Osteoblast (primary cell): ENCODE measurements at regions not wholly inside any gene's neighbourhood (a gene's known extent, or its start where the extent isn't known, plus 50 kb on each side); places are given as distances from the start of the nearest gene placed in this dataset.

Experiments
- DNase-seq: peaks from one replicate; pipeline ENCODE4 v3.0.0; 2011; ENCODE audit warnings: low spot score, mixed read lengths; ENCODE audit not compliant: insufficient read length; ENCODE audit errors: missing footprints
- H2AFZ ChIP-seq: 2 replicates; pipeline ENCODE4 v1.6.0; 2011; ENCODE audit warnings: mild to moderate bottlenecking, low read length
- H3K27ac ChIP-seq: 2 replicates; pipeline ENCODE4 v1.5.1; 2011; ENCODE audit warnings: mild to moderate bottlenecking, low read depth, low read length, moderate library complexity
- H3K27me3 ChIP-seq: 2 replicates; pipeline ENCODE4 v1.6.0; 2012; ENCODE audit warnings: mild to moderate bottlenecking, control low read depth, inconsistent platforms, low read length, moderate library complexity; ENCODE audit not compliant: insufficient read depth
- H3K36me3 ChIP-seq: 2 replicates; pipeline ENCODE4 v1.5.1; 2011; ENCODE audit warnings: mild to moderate bottlenecking, low read length, control low read depth, moderate library complexity; ENCODE audit not compliant: insufficient read depth
- H3K4me1 ChIP-seq: 2 replicates; pipeline ENCODE4 v1.5.1; 2011; ENCODE audit warnings: mild to moderate bottlenecking, low read length, control low read depth, moderate library complexity; ENCODE audit not compliant: insufficient read depth
- H3K4me2 ChIP-seq: 2 replicates; pipeline ENCODE4 v1.6.0; 2011; ENCODE audit warnings: mild to moderate bottlenecking, low read length; ENCODE audit not compliant: insufficient read depth
- H3K4me3 ChIP-seq: fragments of 200-600 bp; sonication (generic); 3 replicates; pipeline ENCODE4 v1.5.1; 2012; ENCODE audit warnings: mild to moderate bottlenecking, low read length, inconsistent platforms; ENCODE audit not compliant: insufficient read depth
- H3K79me2 ChIP-seq: 2 replicates; pipeline ENCODE4 v1.6.0; 2012; ENCODE audit warnings: mild to moderate bottlenecking, low read length, control low read depth, inconsistent platforms; ENCODE audit not compliant: insufficient read depth
- H3K9me3 ChIP-seq: 2 replicates; pipeline ENCODE4 v1.5.1; 2011; ENCODE audit warnings: low read depth, low read length, control low read depth
- H4K20me1 ChIP-seq: 2 replicates; pipeline ENCODE4 v1.6.0; 2012; ENCODE audit warnings: mild to moderate bottlenecking, low read length, control low read depth; ENCODE audit not compliant: insufficient read depth
- TF ChIP-seq, protein P1 (sequence below): IDR thresholded peaks from 2 replicates; pipeline ENCODE4 v1.5.1; 2011; ENCODE audit warnings: mild to moderate bottlenecking, low read depth, low read length, moderate library complexity; ENCODE audit errors: extremely low read depth

DNA sequence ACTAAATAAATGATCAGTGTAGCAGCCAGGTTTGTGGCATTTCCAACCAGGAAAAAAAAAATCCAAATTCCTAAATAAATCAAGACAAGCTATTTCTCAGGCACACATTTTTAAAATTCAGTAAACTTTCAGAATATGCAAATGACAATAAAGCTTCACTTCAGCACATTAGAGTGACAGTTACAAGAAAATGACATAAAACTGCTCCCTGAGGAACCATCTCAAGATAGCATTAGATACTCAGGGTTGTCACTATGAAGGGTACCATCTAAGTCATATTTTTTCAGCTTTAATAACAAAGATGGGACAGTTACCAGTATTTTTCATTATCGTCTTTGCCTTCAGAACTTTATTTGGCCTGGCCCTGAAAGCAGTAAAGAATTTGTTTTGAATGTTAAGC, 411.3 kb upstream of the RASGEF1B start:
- Histone ChIP-seq H3K4me2 (no peak overlapping the region), H3K27ac (no peak overlapping the region), H4K20me1 (no peaks in the 10 kb centered on the region), H2AFZ (no peak overlapping the region), H3K79me2 (no peaks in the 10 kb centered on the region), H3K9me3 (no peaks in the 10 kb centered on the region), H3K36me3 (no peaks in the 10 kb centered on the region), H3K4me3 (no peak overlapping the region), H3K4me1 (no peaks in the 10 kb centered on the region), H3K27me3 (no peaks in the 10 kb centered on the region)
- DNase-seq: no peak
- TF ChIP-seq, protein P1, sequence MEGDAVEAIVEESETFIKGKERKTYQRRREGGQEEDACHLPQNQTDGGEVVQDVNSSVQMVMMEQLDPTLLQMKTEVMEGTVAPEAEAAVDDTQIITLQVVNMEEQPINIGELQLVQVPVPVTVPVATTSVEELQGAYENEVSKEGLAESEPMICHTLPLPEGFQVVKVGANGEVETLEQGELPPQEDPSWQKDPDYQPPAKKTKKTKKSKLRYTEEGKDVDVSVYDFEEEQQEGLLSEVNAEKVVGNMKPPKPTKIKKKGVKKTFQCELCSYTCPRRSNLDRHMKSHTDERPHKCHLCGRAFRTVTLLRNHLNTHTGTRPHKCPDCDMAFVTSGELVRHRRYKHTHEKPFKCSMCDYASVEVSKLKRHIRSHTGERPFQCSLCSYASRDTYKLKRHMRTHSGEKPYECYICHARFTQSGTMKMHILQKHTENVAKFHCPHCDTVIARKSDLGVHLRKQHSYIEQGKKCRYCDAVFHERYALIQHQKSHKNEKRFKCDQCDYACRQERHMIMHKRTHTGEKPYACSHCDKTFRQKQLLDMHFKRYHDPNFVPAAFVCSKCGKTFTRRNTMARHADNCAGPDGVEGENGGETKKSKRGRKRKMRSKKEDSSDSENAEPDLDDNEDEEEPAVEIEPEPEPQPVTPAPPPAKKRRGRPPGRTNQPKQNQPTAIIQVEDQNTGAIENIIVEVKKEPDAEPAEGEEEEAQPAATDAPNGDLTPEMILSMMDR: no peak

DNA sequence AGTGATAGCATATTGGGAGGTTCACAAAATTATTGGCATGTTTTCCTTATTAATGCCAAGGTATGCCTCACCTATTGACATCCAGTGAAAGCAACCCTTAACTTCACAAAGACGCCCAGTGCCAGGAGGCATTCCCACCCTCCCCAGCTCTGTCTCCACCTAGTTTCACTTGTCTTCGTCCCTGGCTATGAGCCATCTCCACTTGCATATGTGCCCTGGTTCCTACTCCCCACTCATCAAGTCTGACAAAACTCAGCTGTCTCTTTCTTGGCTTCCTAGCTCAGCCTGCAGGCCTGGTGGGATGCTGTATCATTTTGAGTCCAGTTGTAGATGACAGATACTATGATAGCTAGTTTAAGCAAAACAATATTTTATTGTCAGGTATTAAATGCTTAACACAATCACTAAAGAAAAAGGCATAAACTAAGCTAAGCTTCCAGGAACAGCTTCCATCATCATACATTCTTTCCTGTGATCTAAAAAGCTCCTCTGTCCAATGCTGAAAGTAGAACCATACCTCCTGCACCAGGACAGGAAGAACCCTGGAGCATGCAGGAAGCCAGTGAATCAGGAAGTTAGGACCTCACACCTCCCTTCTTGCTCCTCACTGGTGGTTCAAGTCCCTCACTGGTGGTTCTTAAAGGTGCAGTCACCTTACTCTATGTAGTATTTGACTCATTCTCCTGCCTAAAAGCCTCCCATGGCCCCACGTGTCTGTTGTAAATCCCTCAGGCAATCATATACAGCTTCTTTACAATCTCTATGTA, 410.3 kb upstream of the RASGEF1B start:
- no peaks in the 10 kb centered on the region for H3K36me3 ChIP-seq

DNA sequence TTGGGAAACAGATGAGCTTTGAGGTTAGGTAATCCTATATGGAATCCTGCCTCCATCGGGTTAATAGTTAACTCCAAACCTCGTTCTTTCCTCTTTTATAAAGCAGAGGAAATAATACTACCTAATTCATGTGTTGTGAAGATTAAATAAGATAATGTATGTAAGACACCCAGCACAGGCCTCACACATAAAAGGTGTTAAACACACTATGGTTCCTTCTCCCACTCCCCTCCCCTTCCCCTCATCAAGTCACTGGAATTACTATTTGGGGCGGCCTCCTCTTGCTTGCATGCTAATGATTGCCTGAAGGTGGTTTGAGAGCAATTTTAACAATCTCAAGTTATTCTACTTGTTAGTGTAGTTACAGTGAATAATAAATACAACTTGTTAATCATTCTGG, 404.4 kb upstream of the RASGEF1B start:
- TF ChIP-seq, protein P1: no peak
- Histone ChIP-seq H3K4me2 (no peak overlapping the region), H3K4me3 (no peak overlapping the region), H3K27ac (no peak overlapping the region), H4K20me1 (no peaks in the 10 kb centered on the region), H3K27me3 (no peaks in the 10 kb centered on the region), H3K79me2 (no peaks in the 10 kb centered on the region), H3K36me3 (no peaks in the 10 kb centered on the region), H3K9me3 (no peaks in the 10 kb centered on the region), H2AFZ (no peak overlapping the region), H3K4me1 (no peaks in the 10 kb centered on the region)
- no peak for DNase-seq

More for the DNA sequence above, 410.3 kb upstream of the RASGEF1B start:
- no peak overlapping the region for H3K27ac ChIP-seq
- H4K20me1 ChIP-seq: no peaks in the 10 kb centered on the region
- no peaks in the 10 kb centered on the region for H3K27me3 ChIP-seq
- no peak overlapping the region for H3K4me2 ChIP-seq
- H3K79me2 ChIP-seq: no peaks in the 10 kb centered on the region
- no peak overlapping the region for H2AFZ ChIP-seq
- TF ChIP-seq, protein P1: no peak
- H3K9me3 ChIP-seq: no peaks in the 10 kb centered on the region
- H3K4me1 ChIP-seq: no peaks in the 10 kb centered on the region
- H3K4me3 ChIP-seq: no peak overlapping the region
- no peak for DNase-seq

DNA sequence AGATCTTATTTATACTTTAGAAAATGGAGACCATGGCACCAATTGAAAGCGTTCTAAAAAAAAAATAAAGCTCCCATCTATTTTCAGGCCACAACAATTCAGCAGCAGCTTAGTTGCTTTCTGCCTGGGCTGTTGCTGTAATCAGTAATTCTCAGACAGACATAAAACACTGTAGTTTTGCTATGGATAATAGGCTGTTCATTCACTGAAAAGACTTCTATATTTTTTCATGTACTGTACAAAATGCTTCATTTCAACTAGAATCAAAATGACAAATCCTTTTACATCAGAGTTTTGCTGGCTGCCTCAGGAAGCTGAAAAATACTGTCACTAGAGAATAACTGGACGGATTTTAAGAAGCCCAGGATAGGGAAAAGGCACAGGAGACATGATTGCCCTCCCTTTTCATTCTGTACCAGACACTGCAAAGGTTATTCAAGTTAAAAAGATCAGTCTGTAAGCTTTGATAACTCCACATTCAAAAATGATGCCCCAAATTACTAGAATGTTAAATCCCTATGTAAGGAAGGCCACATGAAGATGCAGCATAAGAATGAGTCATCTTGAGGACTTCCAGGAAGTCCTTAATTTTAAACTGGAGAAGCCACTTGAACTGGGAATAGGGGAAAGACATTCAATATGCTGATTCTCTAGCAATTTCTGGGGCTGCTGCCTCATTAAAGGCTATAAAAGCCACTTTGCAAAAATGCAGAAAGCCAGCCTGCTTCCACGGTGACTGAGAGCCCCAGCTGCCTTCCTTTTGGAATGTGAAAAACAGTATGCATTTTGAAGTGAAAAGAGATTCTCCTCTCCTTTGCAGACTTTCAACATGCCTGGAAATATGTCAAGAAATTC, 403.2 kb upstream of the RASGEF1B start:
- H3K4me2 ChIP-seq: no peak overlapping the region
- no peak for DNase-seq
- H3K27ac ChIP-seq: no peak overlapping the region
- TF ChIP-seq, protein P1: no peak
- H3K4me3 ChIP-seq: no peak overlapping the region
- no peak overlapping the region for H2AFZ ChIP-seq
- H3K36me3 ChIP-seq: no peaks in the 10 kb centered on the region
- H3K27me3 ChIP-seq: no peaks in the 10 kb centered on the region
- H4K20me1 ChIP-seq: no peaks in the 10 kb centered on the region
- no peaks in the 10 kb centered on the region for H3K79me2 ChIP-seq
- no peaks in the 10 kb centered on the region for H3K4me1 ChIP-seq
- H3K9me3 ChIP-seq: no peaks in the 10 kb centered on the region
